B cell (primary cell): ENCODE measurements at regions not wholly inside any gene's neighbourhood (a gene's known extent, or its start where the extent isn't known, plus 50 kb on each side); places are given as distances from the start of the nearest gene placed in this dataset.
"Not testable (repeated sequence)": the region's sequence is repeated elsewhere in the genome, so short reads cannot be mapped to it uniquely, and the experiment has no call there.

Source experiments
- ATAC-seq: fragments of 200-7000 bp; cut with Tn5 transposase; one replicate; pipeline ENCODE4 v1.10.0; 2021; ENCODE audit warnings: low read depth, mild to moderate bottlenecking, moderate number of reproducible peaks, moderate library complexity
- CTCF ChIA-PET: fragments of 350-600 bp; sonication (Branson Sonifier 250); formaldehyde crosslinking; loops from one replicate; lab custom pipeline; 2021; ENCODE audit warnings: antibody characterized with exemption, inconsistent platforms; lab: Charles Lee
- POLR2A ChIA-PET: fragments of 350-600 bp; sonication (Branson Sonifier 250); formaldehyde crosslinking; loops from one replicate; lab custom pipeline; 2021; ENCODE audit warnings: antibody characterized with exemption; lab: Charles Lee
- DNase-seq: peaks from one replicate; pipeline ENCODE4 v3.0.0; 2013
- H2AFZ ChIP-seq: 2 replicates; pipeline ENCODE4 v1.6.1; 2012; ENCODE audit warnings: mild to moderate bottlenecking, low read depth, low read length; ENCODE audit not compliant: insufficient read depth, poor library complexity, severe bottlenecking
- H3K27ac ChIP-seq, 2 donors: 1 replicate in 1 of 2; 2 replicates in 1 of 2; pipeline ENCODE4 v1.5.1; 2012 to 2013; ENCODE audit warnings: low read length in 2 of 2, mild to moderate bottlenecking in 2 of 2, moderate library complexity in 1 of 2
- H3K27me3 ChIP-seq, 4 experiments: fragments of 200-600 bp in 1 of 4; sonication (generic) in 1 of 4; replicated peaks in 1 of 4; 1 replicate in 2 of 4; 2 replicates in 2 of 4; pipeline versions ENCODE4 v1.6.1 to v1.7.0; 2013 to 2016; ENCODE audit warnings: low read length in 3 of 4, mild to moderate bottlenecking in 2 of 4, mixed read lengths in 1 of 4, moderate library complexity in 1 of 4; ENCODE audit not compliant: insufficient read depth in 4 of 4, control insufficient read depth in 3 of 4; ENCODE audit errors: control extremely low read depth in 1 of 4
- H3K36me3 ChIP-seq, 2 experiments: replicated peaks in 1 of 2; 1 replicate in 1 of 2; 2 replicates in 1 of 2; pipeline versions ENCODE4 v1.6.1 to v1.7.1; 2013; ENCODE audit warnings: low read length in 1 of 2; ENCODE audit not compliant: insufficient read depth in 2 of 2, control insufficient read depth in 1 of 2; ENCODE audit errors: control extremely low read depth in 1 of 2, extremely low read depth in 1 of 2
- H3K4me1 ChIP-seq, 2 donors: fragments of 200-600 bp in 1 of 2; sonication (generic) in 1 of 2; 1 replicate in 1 of 2; 2 replicates in 1 of 2; pipeline versions ENCODE4 v1.5.1 to v1.6.1; 2013 to 2017; ENCODE audit warnings: low read length in 2 of 2; ENCODE audit not compliant: control insufficient read depth in 2 of 2, insufficient read depth in 2 of 2
- H3K4me2 ChIP-seq: replicated peaks from 2 replicates; pipeline ENCODE3; 2012; ENCODE audit warnings: mild to moderate bottlenecking, low read depth, low read length; ENCODE audit not compliant: poor library complexity, severe bottlenecking
- H3K4me3 ChIP-seq, 5 experiments: fragments of 200-600 bp in 1 of 5; sonication (generic) in 1 of 5; 1 replicate in 3 of 5; 2 replicates in 2 of 5; pipeline versions ENCODE4 v1.5.1 to v1.7.0; 2011 to 2016; ENCODE audit warnings: low read length in 4 of 5, mild to moderate bottlenecking in 4 of 5, low read depth in 2 of 5, control low read depth in 1 of 5, moderate library complexity in 1 of 5; ENCODE audit not compliant: insufficient read depth in 1 of 5; ENCODE audit errors: control extremely low read depth in 1 of 5, extremely low read depth in 1 of 5
- H3K79me2 ChIP-seq: fragments of 200-600 bp; sonication (generic); one replicate; pipeline ENCODE4 v1.6.0; 2016; ENCODE audit warnings: low read length; ENCODE audit not compliant: control insufficient read depth, insufficient read depth
- H3K9ac ChIP-seq: fragments of 200-600 bp; sonication (generic); 2 replicates; pipeline ENCODE4 v1.6.1; 2017; ENCODE audit warnings: mild to moderate bottlenecking, low read length, moderate library complexity
- H3K9me3 ChIP-seq, 3 donors: one replicate each; pipeline versions ENCODE4 v1.6.1 to v1.7.1; 2013; ENCODE audit warnings: low read length in 2 of 3; ENCODE audit not compliant: control insufficient read depth in 2 of 3, insufficient read depth in 1 of 3; ENCODE audit errors: control extremely low read depth in 1 of 3
- H4K20me1 ChIP-seq: 2 replicates; pipeline ENCODE4 v1.6.0; 2012; ENCODE audit warnings: mild to moderate bottlenecking, low read length; ENCODE audit not compliant: insufficient read depth, control insufficient read depth, poor library complexity, severe bottlenecking
- H3K27ac Mint-ChIP-seq: one replicate; pipeline ENCODE4 v1.8.0; 2021; ENCODE audit warnings: mixed read lengths
- H3K27me3 Mint-ChIP-seq: one replicate; pipeline ENCODE4 v1.8.0; 2021; ENCODE audit warnings: mixed read lengths
- H3K4me1 Mint-ChIP-seq: one replicate; pipeline ENCODE4 v1.8.0; 2021; ENCODE audit warnings: mixed read lengths
- H3K4me3 Mint-ChIP-seq: one replicate; pipeline ENCODE4 v1.8.0; 2021; ENCODE audit warnings: mixed read lengths
- H3K9me3 Mint-ChIP-seq: one replicate; pipeline ENCODE4 v1.8.0; 2022; ENCODE audit warnings: mixed read lengths; ENCODE audit not compliant: insufficient read depth
- EZH2 ChIP-seq: IDR thresholded peaks from 2 replicates; pipeline ENCODE4 v1.6.1; 2012; ENCODE audit warnings: borderline replicate concordance, low read depth, mild to moderate bottlenecking, moderate library complexity, low read length; ENCODE audit not compliant: insufficient read depth, poor library complexity, severe bottlenecking
- WGBS: methylation state at CpG from one replicate; pipeline ENCODE4 v1.1.5; 2013; ENCODE audit warnings: missing lambda C conversion rate; ENCODE audit not compliant: insufficient coverage; 5-methylcytosine and 5-hydroxymethylcytosine counted together
- intact Hi-C: fragments of 100-400 bp; cut with micrococcal nuclease; formaldehyde crosslinking; loops from one replicate; pipeline ENCODE4 v1.10.0; 2022
- TF ChIP-seq, protein P1 (sequence below): fragments of 200-600 bp; IDR thresholded peaks from one replicate; pipeline ENCODE4 v1.8.0; 2022; ENCODE audit warnings: antibody characterized with exemption, mild to moderate bottlenecking

DNA sequence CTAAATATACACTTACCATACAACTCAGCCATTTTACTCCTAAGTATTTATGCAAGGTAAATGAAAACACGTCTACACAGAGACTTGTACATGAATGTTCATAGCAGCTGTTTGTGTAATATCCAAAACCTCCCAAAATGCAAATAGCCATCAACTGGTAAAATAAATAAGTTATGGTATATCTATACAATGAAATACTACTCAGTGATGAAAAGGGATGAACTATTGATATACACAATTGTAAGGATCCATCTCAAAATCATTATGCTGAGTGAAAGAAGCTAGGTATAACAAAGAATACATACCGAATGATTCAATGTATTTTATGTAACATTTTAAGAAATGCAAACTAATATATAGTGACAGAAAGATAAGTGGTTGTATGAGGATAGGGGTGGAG is 149.8 kb upstream of the TNFSF11 start:
- ChIA-PET CTCF (no interaction called here), POLR2A (no interaction called here)
- H3K4me3 Mint-ChIP-seq: no peak overlapping the region
- Histone ChIP-seq H3K4me1 (no peaks in the 10 kb centered on the region), H3K9ac (no peak overlapping the region), H3K4me3 (no peak overlapping the region), H3K27me3 (no peaks in the 10 kb centered on the region), H3K79me2 (no peaks in the 10 kb centered on the region), H4K20me1 (no peaks in the 10 kb centered on the region), H3K36me3 (no peaks in the 10 kb centered on the region), H3K27ac (no peak overlapping the region), H3K4me2 (no peak overlapping the region), H3K9me3 (peaks cover 0 to 1% (median 0%) of the 10 kb centered on the region in 3 donors), H2AFZ (no peak overlapping the region)
- no peaks in the 10 kb centered on the region for H3K4me1 Mint-ChIP-seq
- WGBS: no CpG with 5 or more reads among the region's 2 CpGs
- no peak for TF ChIP-seq EZH2
- TF ChIP-seq, protein P1, sequence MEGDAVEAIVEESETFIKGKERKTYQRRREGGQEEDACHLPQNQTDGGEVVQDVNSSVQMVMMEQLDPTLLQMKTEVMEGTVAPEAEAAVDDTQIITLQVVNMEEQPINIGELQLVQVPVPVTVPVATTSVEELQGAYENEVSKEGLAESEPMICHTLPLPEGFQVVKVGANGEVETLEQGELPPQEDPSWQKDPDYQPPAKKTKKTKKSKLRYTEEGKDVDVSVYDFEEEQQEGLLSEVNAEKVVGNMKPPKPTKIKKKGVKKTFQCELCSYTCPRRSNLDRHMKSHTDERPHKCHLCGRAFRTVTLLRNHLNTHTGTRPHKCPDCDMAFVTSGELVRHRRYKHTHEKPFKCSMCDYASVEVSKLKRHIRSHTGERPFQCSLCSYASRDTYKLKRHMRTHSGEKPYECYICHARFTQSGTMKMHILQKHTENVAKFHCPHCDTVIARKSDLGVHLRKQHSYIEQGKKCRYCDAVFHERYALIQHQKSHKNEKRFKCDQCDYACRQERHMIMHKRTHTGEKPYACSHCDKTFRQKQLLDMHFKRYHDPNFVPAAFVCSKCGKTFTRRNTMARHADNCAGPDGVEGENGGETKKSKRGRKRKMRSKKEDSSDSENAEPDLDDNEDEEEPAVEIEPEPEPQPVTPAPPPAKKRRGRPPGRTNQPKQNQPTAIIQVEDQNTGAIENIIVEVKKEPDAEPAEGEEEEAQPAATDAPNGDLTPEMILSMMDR: no peak
- intact Hi-C loops: no loop called here
- ATAC-seq: no peak
- no peak for DNase-seq
- H3K27me3 Mint-ChIP-seq: no peaks in the 10 kb centered on the region
- no peaks in the 10 kb centered on the region for H3K9me3 Mint-ChIP-seq
- H3K27ac Mint-ChIP-seq: no peak overlapping the region

DNA sequence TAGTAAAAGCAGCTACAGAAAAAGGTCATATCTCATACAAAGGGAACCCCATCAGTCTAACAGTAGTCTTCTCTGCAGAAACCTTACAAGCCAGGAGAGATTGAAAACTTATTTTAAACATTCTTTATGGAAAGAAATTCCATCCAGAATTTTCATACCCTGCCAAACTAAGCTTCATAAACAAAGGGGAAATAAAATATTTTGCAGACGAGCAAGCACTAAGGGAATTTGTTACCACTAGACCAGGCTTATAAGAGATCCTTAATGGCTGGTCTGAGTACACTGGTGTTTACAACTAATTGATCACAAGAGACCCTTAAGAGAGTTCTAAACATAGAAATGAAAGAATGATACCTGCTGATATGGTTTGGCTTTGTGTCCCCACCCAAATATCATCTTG is 128.6 kb upstream of the TNFSF11 start:
- H3K27me3 ChIP-seq: no peaks in the 10 kb centered on the region
- no peaks in the 10 kb centered on the region for H3K36me3 ChIP-seq
- no peak overlapping the region for H3K27ac ChIP-seq
- no peak overlapping the region for H2AFZ ChIP-seq
- POLR2A ChIA-PET: no interaction called here
- TF ChIP-seq, protein P1: no peak
- TF ChIP-seq EZH2: no peak
- no peaks in the 10 kb centered on the region for H3K27me3 Mint-ChIP-seq
- peaks cover 1 to 26% (median 9%) of the 10 kb centered on the region in 3 donors for H3K9me3 ChIP-seq
- ATAC-seq: no peak
- WGBS: no CpG with 5 or more reads among the region's 1 CpG
- peaks cover 16% of the 10 kb centered on the region for H3K9me3 Mint-ChIP-seq
- H3K4me3 ChIP-seq: no peak overlapping the region
- no peaks in the 10 kb centered on the region for H3K79me2 ChIP-seq
- no peak overlapping the region for H3K4me2 ChIP-seq
- H4K20me1 ChIP-seq: no peaks in the 10 kb centered on the region
- CTCF ChIA-PET: no interaction called here
- intact Hi-C loops: no loop called here
- no peak for DNase-seq
- no peaks in the 10 kb centered on the region for H3K4me1 ChIP-seq
- no peak overlapping the region for H3K27ac Mint-ChIP-seq
- H3K4me3 Mint-ChIP-seq: no peak overlapping the region
- no peak overlapping the region for H3K9ac ChIP-seq
- no peaks in the 10 kb centered on the region for H3K4me1 Mint-ChIP-seq

DNA sequence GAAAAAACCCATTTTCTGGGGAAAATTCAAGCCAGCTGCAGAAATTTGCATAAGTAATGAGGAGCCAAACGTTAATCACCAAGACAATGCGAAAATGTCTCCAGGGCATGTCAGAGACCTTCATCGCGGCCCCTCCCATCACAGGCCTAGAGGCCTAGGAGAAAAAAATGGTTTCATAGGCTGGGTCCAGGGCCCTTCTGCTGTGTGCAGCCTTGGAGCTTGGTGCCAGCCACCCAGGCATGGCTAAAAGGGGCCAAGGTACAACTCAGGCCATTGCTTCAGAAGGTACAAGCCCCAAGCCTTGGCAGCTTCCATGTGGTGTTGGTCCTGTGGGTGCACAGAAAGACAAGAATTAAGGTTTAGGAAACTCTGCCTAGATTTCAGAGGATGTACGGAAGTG is 127.4 kb upstream of the TNFSF11 start:
- H3K36me3 ChIP-seq, H3K27me3 Mint-ChIP-seq, H3K4me2 ChIP-seq, POLR2A ChIA-PET, H3K79me2 ChIP-seq, H3K9ac ChIP-seq, H3K27ac ChIP-seq, intact Hi-C loops, H3K4me3 ChIP-seq, H3K27ac Mint-ChIP-seq, DNase-seq, H4K20me1 ChIP-seq, ATAC-seq, H3K27me3 ChIP-seq, CTCF ChIA-PET, H3K4me1 ChIP-seq, H3K4me1 Mint-ChIP-seq, H2AFZ ChIP-seq, H3K4me3 Mint-ChIP-seq: not testable (repeated sequence)
- WGBS: 93% methylated on average over 5 of the region's 5 CpGs
- peaks cover 16% of the 10 kb centered on the region for H3K9me3 Mint-ChIP-seq
- H3K9me3 ChIP-seq: peaks cover 1 to 26% (median 9%) of the 10 kb centered on the region in 3 donors
